HG02642 (cell line): ENCODE measurements at regions not wholly inside any gene's neighbourhood (a gene's known extent, or its start where the extent isn't known, plus 50 kb on each side); places are given as distances from the start of the nearest gene placed in this dataset.
"Not testable (repeated sequence)": the region's sequence is repeated elsewhere in the genome, so short reads cannot be mapped to it uniquely, and the experiment has no call there.

ENCODE experiments used
- ATAC-seq: cut with Tn5 transposase; IDR thresholded peaks from one replicate; pipeline ENCODE4 v1.9.1; 2021; ENCODE audit warnings: mild to moderate bottlenecking; ENCODE audit not compliant: unreplicated experiment, poor library complexity

DNA sequence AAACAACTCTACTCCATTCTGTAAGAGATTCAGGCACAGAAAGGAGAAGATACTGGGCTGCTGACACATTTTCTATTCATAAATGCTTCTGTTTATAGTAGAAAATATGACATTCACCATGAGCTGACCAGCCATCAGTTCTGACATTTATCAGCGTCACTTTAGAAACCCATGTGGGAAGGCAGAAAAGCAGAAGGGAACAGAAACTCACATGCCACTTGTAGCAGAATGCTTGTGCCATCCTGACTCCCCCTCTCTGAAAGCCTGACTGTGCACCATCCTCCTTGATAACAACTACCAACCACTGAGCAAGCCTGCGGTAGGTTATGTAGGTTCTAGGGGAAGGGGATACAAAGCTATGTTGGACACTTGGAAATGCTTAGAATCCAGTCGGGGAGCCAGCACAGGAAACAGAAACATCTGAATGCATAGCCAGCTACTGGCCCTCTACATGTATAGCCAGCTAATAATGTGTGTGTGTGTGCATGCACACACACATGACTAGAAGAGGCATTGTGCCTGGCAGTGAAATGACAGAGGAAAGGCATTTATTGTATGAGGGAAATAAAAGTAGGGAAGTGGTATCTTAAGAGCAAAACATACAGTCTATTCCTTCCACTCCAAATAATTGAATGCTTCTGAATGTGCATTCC lies 104.3 kb downstream of the SPDYE17 start:
- ATAC-seq = peak; percentile 72

DNA sequence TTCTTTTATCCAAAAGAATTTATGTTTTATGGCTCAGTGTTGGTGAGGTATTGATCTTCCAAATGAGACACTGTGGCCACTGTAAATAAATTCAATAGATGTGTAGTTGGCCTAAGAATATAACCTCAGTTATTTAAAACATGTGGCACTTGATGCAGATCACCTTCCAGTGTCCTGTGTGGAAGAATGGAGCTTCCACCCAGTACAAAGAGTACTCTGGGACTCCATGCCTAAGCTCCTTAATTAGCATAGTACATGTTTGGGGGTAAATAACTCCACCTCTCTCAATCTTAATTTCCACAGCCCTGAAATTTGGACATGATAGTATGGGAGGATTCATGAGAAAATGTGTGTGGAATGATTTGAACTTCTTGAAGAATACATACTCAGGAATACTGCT lies 105.7 kb downstream of the SPDYE17 start:
- not testable (repeated sequence) for ATAC-seq

DNA sequence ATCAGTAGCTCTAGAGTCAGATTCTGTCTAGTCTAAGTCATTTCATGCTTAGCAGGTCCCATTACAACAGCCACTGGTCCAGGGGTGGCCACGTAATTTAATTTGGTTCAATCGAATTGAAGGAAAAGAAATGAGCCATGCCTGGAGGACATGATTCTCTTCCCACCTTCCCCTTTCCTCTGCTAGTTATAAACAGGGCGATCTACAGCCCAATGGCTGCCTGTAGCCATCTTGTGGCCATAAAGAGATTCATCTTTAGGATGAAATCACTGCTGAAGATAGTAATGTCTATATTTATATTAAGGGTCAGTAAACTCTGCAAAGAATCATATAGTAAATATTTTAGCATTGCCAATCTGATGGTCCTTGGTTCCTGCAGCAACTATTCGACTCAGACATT lies 107.4 kb downstream of the SPDYE17 start:
- not testable (repeated sequence) for ATAC-seq

DNA sequence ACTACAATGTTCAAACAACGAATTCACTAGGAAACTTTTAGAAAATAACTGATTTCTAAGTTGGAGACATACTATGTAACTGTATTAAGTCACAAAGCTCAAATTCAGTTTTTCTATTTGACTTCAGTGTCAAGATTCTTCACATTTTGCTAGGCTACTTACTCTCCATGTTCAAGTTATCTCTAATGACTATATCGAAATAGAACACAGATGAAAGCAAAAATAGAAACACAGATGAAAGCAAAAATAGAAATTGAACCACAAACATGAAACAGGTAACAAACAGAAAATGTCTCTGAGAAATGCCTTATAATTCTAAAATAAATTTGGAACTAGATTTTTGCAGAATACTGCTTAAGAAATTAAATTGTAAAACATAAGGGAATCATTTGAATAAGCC lies 113.5 kb downstream of the SPDYE17 start:
- not testable (repeated sequence) for ATAC-seq

DNA sequence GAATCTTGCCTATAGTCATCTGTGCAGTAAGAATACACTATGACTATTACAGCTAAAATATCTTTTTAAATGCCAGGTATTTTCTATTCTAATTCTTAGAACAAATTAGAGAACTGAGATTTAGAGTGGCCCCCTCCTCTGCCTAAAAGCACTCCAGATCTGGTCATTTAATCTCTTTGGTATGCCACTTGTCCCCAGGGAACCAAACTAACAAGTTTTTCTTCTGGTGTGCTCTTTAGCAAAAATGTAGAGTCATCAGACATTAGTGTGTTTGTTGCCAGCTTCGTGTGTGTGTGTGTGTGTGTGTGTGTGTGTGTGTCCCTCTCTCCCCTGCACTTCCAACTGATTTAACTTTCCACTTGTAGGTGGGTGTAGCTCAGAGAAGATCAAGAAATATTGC lies 117.8 kb downstream of the SPDYE17 start:
- not testable (repeated sequence) for ATAC-seq

DNA sequence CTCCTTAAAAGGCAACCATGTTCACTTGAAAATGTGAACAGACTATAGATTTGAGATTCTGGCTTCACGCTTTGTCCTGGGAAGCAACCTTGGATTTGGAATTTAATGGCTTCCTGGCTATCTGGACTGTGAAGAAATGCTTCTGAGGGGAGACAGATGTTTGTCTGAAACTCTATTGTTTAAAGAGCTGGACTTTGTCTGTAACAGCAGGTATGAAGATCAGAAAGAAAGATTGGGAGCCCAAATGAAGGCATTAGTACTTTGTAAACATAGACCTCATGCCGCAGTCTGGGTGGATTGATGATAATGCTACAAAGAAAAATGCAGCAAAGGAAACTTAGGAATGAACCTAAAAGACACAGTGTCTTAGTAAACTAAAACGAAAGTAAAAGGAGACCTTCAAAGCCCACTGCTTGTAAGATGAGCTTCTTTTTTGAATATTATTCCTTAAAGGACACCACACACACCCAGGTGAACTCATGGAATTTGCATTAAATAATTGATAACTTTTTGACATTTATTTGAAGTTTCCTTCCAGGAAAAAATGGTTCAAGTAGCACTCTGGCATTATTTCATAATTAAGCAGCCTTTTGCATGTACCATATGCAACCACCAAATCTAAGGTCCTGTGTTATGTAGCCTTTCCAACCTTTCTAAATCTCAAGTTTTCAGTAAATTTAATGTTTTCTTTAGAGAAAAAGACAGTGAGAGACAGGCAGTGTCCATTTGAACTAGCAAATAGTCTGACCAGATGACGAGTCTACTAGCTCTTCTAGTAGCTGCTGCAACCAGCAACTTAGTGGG lies 119.9 kb downstream of the SPDYE17 start:
- ATAC-seq = peak; percentile 54

DNA sequence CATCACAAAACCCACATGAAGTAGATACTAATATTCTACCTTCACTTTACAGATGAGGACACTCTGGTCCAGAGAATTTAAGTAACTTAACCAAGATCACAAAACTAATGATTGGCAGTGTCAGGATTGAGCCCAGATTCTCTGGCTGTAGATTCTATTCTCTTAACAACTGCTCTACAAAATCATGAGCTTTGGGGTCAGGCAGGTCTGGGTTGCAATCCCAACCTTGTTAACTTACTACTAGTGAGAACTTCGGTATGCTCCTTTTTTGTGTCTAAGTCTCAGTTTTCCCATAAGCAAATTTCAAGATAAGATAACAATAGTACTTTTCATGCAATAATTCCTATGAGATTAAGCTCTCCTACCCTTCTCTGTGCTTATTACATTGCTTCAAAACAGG lies 127.5 kb downstream of the SPDYE17 start:
- ATAC-seq = not testable (repeated sequence)

DNA sequence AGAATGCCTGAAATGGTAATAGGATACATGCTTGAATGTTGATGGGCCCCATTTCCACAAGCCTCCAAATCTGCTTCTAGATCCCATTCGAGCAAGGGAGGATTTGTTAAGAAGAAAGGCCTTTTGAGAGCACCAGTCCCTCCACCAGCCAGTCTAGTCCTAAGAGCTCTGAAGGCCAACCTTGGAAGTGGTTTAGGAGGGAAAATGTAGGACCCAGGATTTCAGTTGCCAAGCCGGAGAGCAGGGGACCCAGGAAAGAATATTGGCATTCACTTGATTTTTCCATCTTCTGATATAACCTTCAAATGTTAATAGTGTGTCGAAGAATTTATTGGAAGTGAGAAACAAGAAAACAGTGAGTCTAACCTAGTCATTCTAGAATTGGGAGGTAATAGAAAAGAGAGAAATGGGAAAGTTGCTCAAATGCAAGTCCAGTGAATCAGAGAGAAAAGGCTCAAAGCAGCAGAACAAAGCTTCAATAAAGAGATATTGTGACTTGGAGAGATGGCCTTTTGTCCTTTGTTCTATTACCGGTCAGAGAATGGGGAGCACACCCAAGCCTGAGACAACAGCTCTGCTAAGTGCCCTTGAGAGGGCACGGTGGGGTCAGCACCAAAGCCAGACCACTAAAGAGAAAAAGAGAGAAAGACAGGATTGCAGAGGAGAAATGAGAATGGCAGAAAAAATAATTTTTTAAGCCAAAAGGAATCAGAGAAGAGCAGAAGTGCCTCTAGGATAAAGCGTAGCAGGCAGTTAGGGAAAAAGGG lies 130.0 kb downstream of the SPDYE17 start:
- not testable (repeated sequence) for ATAC-seq

DNA sequence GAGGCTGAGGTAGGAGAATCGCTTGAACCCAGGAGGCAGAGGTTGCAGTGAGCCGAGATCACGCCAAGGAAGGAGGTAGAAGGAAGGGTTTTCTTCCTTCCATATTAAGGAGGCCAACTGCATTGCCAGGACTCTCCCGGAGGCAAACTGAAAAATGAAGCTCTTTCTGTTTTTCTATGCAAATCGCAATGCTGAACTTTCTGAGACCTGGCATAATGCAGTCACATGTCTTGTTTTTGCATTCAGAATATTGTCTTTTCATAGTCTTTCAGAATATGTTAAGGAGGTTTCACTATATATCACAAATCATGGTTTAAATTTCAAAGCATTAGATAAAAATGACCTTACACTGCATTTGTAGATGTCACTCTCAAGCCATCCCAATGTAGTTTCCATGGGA lies 133.4 kb downstream of the SPDYE17 start:
- not testable (repeated sequence) for ATAC-seq

DNA sequence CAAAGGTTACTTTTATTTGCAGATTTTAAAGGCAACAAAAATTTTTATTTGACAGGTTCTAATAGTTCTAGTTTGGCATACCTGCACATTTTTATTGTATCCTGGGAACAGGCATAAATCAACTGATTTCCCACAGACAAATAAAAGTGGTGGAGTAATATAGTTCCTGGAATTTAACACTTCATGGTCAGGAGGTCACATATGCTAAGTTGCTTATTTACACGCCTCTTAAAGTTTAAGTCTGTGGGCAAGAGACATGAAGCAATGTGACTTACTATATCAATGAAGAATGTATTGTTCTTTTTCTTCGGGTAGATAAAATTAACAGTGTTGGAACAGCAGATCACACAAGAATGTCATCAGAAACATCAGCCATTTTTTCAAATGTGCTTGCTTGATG lies 135.2 kb downstream of the SPDYE17 start:
- ATAC-seq = not testable (repeated sequence)

DNA sequence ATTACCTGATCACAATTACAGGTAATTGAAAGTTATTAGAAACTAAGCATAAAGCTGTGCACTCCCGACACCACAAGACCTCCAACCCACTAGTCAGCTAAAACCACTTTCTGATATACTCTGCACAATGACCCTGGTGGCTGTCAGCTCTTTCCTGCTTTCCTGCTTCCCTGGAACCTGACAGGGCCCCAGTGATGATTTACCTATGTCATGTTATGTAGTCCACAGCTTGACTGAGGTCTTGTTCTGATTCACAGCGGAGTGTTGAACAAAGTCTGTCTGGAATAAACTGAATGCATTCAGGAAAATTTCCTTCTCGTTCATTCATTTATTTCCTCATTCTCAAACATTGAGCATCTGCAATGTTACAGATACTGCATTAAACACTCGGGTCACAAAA lies 136.5 kb downstream of the SPDYE17 start:
- ATAC-seq = not testable (repeated sequence)

DNA sequence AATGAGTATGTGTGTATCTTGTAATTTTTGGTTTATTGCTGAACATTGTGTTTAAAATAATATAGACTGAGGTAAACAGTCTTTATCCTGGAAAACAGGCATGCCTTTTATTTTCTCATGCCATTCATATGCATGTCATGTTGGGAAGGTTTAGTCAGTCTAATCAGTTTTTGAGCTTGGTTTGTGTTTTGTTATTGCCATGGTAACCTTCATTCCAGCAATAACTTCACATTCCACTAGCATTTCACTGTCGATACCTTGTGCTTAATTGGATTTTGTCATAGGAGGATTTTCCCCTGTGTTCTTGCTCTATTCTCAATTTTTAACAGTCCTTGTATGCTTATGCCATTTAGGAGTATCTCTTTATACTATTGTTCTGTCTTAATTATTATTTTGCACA lies 140.4 kb downstream of the SPDYE17 start:
- not testable (repeated sequence) for ATAC-seq

DNA sequence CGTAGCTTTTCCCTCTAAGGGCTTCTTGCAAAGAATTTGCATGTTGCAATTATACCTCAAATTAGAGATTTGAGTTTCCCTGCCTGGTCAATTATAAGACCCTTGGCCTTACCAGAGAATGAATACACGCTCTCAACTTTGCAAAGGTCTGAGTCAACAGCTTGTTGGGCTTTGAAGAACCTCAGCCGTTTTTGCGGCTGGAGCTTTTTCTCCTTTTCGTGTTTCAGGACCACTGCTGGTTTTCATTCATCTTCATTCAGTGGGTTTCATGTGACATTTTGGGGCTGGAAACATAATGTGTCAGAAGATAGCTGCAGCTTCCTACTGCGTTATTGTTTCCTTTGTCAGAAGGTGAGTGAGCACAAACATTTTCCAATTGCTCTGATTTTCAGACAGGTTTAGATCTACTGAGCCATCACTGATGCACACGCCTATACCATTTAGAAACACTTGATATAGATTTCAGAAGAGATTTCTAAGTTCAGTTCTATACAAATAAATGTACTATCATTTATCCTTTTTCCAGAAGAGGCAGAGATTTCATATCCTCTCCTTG lies 152.3 kb downstream of the SPDYE17 start:
- ATAC-seq = not testable (repeated sequence)

DNA sequence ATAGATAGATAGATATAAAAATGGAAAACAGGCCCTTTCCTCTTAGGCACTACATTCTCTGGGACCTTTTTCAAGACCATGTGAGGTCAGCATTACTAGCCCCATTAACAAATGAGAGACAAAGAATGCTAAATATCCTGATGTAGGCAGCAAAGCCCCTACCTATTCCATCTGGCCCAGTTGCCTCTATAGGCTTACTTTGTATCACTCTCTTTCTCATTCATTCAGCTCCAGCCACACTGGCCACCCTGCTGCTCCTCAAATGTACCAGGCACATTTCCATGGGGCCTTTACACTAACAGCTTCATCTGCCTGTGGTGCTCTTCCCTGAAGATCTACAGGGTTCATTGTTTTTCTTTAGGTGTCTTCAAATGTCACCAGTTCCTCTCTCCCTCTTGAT lies 156.4 kb downstream of the SPDYE17 start:
- ATAC-seq = not testable (repeated sequence)

DNA sequence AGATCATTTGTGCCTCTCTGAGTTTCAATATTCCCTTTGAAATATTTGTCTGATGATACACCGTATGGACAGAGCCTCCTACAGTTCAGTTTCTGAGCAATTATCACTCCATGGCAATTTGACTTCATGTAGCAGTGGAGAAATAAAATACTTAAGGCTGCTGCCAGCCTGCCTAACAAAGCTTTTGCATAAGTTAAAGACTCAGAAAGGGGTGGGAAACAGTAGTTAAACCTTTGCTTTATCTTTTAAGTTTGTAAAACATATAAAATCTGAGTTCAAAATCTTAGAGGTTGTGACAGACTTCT lies 161.7 kb downstream of the SPDYE17 start:
- ATAC-seq = not testable (repeated sequence)

DNA sequence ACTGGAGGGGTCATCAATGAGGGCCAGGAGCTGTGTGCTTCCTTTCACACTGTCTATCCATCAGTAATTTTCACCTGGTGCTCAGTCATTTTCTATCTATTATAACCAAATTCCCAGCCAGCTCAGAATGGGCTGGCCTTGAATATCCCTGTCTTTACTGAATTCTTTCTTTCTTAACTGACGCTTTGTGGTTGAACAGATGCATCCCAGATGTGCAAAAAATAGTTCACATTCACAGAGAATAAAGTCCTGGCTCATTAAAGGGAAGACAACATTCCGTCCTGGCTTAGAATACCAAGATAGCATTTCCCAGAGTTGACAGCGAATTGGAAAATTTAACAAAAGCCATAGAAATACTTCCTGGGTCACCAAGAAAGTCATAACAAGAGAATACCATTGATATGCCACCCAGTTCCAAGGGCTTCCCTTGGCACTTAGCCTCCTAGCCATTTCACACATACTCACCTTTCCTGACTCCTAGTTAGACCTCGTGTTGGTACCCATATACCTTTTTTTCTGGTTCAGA lies 164.7 kb downstream of the SPDYE17 start:
- ATAC-seq = not testable (repeated sequence)

DNA sequence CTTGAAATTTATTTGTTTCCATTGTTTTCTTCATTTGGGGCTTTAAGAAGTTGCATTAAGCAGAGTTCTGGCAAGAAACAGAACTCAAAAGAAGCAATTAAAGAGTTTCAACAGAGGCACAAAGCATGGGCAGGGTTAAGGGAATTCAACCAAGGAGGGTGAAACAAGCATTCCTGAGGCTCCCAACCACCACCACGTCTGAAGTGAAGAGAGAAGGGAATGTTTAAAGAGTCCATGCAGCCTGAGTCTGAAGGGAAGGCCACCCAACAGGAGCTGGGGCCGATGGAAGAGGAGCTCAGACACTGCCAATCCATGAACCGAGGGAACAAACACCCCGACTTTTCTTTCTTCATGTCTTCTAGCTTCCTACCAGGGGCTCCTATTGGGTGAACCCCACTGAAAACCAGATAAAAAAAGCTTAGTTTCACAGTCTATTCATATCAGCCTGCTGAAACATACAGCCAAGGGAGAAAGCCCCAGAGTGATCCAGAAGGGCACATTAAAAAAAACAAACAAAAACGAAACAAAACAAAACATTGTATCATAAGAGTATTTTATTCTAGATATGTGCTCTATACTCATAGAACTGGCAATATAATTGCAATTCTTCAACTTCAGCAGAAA lies 168.9 kb downstream of the SPDYE17 start:
- ATAC-seq = not testable (repeated sequence)

DNA sequence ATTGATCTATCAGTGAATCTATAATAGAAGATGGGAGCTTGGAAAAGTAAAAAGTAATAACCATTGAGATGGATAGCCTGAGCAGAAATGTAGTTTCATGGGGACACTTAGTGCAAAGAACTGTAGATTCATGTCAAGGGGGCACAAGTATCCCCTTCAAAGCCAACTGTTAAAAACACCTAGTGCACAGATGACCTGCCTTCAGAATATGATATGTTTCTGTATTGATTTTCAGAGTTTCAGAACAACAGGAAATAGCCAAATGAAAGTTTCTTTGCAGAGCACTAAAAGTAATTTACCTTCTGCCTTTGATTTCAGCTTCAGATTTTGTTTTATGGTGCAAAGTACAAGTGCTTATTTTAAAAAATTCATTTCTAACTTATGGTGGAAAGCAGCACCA lies 169.9 kb downstream of the SPDYE17 start:
- not testable (repeated sequence) for ATAC-seq

DNA sequence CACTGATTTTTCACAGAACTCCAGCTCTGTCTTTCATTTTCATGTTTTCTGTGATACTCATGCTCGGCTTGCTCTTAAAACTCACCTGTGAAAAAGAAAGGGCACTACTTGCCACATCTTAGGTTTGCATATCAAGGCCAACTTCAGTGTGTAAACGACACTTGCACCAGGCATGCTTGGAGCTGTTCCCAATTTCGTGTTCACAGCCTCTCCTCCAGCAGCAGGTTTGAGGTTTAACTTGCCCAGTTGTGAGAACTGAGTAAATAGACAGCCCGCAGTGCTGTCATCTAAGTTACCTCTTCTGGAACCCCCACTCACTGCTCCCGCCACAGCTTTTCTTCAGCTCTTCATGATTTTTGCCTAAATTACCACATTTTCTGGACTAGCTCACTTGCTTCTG lies 172.2 kb downstream of the SPDYE17 start:
- not testable (repeated sequence) for ATAC-seq

DNA sequence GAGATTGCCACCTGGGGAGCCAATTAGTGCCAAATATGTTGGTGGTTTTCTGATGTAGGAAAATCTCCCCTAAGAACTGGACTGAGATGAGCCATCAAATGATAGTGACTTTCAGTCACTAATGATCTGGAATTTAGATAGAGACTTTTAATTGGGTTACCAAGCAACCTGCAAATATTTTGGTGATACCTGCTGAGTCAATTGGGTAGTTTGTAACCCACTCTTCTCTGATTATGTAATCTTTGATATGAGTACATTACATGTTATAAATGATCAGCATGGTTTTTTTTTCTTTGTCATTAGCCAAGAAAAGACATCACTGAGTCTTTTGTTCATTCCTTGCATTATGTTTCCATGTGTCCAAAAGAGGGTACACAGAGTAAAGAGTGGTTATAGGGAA lies 177.5 kb downstream of the SPDYE17 start:
- not testable (repeated sequence) for ATAC-seq
